GM20000 (cell line): ENCODE measurements at regions not wholly inside any gene's neighbourhood (a gene's known extent, or its start where the extent isn't known, plus 50 kb on each side); places are given as distances from the start of the nearest gene placed in this dataset.

ENCODE experiments used
- DNase-seq: peaks from one replicate; pipeline ENCODE4 v3.0.0; 2012; ENCODE audit warnings: low spot score
- TF ChIP-seq, protein P1 (sequence below): IDR thresholded peaks from 2 replicates; pipeline ENCODE4 v1.5.1; 2012; ENCODE audit warnings: mild to moderate bottlenecking, control low read depth; ENCODE audit errors: extremely low read depth, missing control alignments

DNA sequence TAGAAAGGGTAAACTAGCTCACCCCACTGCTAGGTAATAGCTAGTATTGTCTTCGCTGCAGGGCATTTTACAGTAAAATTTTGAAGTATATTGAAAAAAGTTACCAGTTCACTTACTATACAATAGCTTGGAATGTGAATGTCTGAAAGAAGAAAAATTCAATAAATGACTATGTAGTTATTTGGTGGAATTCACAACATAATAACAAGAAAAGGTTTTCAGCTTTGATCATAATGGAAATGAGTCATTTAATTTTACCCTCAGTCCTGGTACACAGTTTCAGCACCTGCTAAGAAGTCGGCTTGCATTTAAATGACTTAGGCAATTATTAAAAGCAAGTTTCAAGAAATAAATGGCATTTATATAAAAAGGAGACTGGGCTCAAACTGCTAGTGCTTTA, 90.4 kb downstream of the NUP35 start:
- TF ChIP-seq, protein P1, sequence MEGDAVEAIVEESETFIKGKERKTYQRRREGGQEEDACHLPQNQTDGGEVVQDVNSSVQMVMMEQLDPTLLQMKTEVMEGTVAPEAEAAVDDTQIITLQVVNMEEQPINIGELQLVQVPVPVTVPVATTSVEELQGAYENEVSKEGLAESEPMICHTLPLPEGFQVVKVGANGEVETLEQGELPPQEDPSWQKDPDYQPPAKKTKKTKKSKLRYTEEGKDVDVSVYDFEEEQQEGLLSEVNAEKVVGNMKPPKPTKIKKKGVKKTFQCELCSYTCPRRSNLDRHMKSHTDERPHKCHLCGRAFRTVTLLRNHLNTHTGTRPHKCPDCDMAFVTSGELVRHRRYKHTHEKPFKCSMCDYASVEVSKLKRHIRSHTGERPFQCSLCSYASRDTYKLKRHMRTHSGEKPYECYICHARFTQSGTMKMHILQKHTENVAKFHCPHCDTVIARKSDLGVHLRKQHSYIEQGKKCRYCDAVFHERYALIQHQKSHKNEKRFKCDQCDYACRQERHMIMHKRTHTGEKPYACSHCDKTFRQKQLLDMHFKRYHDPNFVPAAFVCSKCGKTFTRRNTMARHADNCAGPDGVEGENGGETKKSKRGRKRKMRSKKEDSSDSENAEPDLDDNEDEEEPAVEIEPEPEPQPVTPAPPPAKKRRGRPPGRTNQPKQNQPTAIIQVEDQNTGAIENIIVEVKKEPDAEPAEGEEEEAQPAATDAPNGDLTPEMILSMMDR: no peak
- DNase-seq: no peak

DNA sequence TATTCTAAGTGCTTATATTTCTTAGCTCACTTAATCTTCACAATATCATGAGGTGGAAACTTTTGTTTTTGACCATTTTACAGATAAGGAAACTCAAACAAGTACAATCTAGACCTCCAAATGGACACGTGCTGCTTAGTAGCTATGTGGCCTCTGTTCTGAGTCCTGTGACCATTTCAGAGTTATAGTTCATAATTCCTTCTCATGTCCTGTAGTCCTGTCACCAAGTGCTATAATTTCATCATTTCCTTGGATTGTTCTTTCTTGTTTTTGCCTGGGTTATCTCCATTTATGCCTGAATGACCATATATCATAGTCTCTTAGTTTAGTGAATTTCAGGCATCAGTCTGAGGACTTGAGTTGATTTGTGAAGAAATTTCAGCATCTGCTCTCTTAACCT, 91.7 kb downstream of the NUP35 start:
- no peak for DNase-seq
- TF ChIP-seq, protein P1: no peak

DNA sequence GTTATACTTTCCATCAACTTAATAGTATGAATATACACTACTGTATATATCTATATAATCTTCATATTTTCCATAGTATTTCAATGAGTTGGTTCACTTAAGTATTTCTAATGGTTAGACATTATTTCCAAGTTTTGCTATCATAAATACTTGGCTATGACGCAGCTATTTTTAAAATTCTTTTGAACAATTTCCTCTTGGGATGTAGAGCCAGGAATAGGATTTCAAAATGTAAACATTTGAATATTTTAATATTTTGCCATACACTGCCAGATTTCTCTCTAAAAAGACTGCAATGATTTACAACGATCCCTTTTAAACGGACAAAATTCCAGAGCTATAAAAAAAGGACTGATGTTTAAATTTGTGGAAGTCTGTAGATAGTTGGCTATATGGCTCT, 95.6 kb downstream of the NUP35 start:
- no peak for DNase-seq
- TF ChIP-seq, protein P1: no peak

DNA sequence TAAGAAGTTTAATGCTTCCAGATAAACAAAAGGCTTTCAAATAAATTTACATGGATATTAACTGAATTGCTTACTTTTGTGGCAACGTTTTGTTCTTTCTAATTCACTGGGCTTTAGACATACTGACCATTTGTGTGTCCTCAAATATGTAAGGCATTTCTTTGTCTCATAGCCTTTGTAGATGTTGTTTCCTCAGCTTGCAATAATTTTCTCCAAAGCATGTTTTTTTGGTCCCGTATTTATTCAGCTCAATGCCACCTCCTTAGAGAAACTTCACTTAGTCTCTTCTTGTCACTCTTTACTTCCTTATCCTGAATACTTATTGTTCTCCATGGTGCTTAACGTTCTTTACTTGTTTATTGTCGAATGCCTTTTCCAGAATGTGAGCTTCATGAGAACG, 98.5 kb downstream of the NUP35 start:
- DNase-seq: no peak
- TF ChIP-seq, protein P1: no peak

DNA sequence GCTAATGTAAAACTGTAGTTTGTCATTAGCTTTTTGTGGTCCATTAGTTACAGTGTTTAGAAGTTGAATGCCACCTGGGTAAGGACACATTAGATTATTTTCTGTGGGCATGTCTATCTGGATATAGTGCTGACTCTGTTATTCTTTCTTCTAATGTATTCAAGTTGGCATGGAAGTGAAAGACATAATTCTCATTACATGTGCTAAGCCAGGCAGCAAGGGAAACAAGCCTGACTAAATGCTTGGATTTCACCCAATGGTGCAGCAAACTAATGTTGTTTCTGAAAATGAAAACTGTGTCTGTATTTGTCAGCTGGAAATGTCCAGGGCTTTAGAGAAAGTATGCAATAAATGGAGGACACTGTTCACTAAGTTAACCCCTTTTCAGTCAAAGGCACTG, 100.7 kb downstream of the NUP35 start:
- DNase-seq: no peak
- TF ChIP-seq, protein P1: no peak

DNA sequence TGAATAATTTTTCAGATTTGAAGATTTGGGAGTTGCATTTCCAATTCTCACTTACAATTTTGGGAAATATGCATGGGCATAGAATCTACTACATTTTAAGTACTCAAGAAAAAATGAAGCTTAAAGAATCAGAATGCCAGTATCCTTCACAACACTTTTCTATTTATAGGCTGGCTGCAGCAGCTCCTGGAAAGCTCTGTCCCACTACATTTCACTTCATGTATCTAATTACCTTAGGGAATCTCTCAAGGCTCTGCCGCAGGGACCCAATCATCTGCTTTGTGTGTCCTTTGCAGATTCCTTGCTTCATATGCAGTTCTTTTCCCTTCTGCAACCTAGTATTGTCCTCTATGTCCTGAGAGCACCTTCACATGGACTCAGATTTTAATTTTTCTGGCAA, 102.9 kb downstream of the NUP35 start:
- no peak for DNase-seq
- TF ChIP-seq, protein P1: no peak

DNA sequence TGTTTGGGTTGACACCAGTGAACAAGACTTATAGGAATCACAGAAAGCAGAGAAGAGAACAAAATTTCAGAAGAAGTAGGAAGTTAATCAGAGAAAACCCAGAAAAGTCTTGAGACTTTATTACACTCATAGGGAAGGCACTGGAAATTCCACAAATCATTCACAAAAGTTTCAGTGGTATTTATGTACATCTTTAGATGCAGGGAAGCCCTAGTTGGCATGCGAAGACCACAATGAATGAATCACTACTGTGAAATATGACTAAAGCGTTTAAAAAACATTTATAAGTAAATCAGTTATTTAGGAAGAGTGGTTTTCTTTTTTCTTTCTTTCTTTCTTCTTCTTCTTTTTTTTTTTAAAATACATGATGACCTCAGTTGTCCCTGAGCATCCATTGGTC, 105.1 kb downstream of the NUP35 start:
- TF ChIP-seq, protein P1: no peak
- DNase-seq: no peak
